Skeletal muscle tissue (tissue), 3 donors: ENCODE measurements at regions not wholly inside any gene's neighbourhood (a gene's known extent, or its start where the extent isn't known, plus 50 kb on each side); places are given as distances from the start of the nearest gene placed in this dataset.

Source experiments
- H3K27ac ChIP-seq: one replicate; pipeline ENCODE4 v1.7.0; 2013; ENCODE audit warnings: mild to moderate bottlenecking, low read depth, low read length, inconsistent platforms
- H3K27me3 ChIP-seq, 3 donors: one replicate each; pipeline ENCODE4 v1.7.0; 2013; ENCODE audit warnings: low read length in 3 of 3; ENCODE audit not compliant: control insufficient read depth in 3 of 3, insufficient read depth in 3 of 3
- H3K36me3 ChIP-seq, 3 donors: one replicate each; pipeline ENCODE4 v1.7.0; 2013; ENCODE audit warnings: low read length in 3 of 3; ENCODE audit not compliant: control insufficient read depth in 3 of 3, insufficient read depth in 3 of 3
- H3K4me1 ChIP-seq, 3 donors: one replicate each; pipeline ENCODE4 v1.7.0; 2013; ENCODE audit warnings: low read length in 3 of 3, mild to moderate bottlenecking in 3 of 3; ENCODE audit not compliant: control insufficient read depth in 3 of 3, insufficient read depth in 3 of 3
- H3K4me3 ChIP-seq, 3 donors: one replicate each; pipeline ENCODE4 v1.7.0; 2013; ENCODE audit warnings: low read length in 3 of 3
- H3K9ac ChIP-seq, 3 donors: one replicate each; pipeline ENCODE4 v1.7.0; 2013; ENCODE audit warnings: low read length in 3 of 3, mild to moderate bottlenecking in 3 of 3, moderate library complexity in 2 of 3, low read depth in 1 of 3
- H3K9me3 ChIP-seq, 3 donors: one replicate each; pipeline ENCODE4 v1.7.0; 2013; ENCODE audit warnings: low read length in 3 of 3; ENCODE audit not compliant: control insufficient read depth in 3 of 3
- donor health status: Osteomylitis.

DNA sequence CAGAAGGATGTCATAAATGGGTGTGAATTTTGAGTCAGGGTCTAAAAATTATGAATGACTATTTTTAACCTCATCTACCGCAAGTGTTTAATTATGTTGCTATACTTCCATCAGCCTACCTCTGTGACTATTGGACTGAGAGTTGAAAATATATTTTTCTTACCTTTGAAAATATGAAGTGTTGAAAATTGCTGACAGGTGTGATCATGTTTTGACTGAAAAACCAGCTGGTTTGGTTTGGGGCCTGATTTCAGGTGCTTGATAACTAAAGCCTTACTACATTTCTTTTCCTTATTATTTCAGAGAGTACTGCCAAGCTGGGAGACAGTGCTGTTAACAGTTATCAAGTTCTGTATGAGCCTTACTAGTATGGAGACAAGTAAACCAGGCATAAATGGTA, 107.2 kb upstream of the DUSP10 start:
- no peak overlapping the region for H3K27ac ChIP-seq

DNA sequence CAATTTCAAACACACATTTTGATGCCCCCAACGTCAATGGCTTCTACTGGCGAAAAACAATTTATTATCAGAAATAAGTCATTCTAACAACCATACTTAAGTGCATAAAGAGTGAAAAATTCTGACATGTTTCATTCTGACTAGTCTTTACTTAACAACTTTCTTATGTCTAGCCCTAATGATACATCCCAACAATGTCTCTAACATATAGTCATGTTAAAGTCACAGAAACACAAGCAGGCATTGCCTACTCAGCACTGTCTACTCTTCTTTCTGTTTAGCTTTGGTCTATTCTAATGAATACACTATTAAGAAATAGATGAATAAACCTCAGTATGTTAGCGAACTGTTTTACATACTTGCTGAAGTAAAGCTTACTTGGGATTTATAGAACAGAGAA, 105.8 kb upstream of the DUSP10 start:
- peaks cover 0 to 10% (median 5%) of the 10 kb centered on the region in 3 donors for H3K4me1 ChIP-seq
- H3K27me3 ChIP-seq = no peaks in the 10 kb centered on the region
- no peak overlapping the region for H3K9ac ChIP-seq
- no peaks in the 10 kb centered on the region for H3K36me3 ChIP-seq
- H3K27ac ChIP-seq = no peak overlapping the region
- H3K4me3 ChIP-seq = no peak overlapping the region
- H3K9me3 ChIP-seq = no peaks in the 10 kb centered on the region

More for the DNA sequence above, 107.2 kb upstream of the DUSP10 start:
- Histone ChIP-seq H3K36me3 (no peaks in the 10 kb centered on the region), H3K9me3 (no peaks in the 10 kb centered on the region), H3K9ac (no peak overlapping the region), H3K4me3 (no peak overlapping the region), H3K27me3 (no peaks in the 10 kb centered on the region), H3K4me1 (peaks cover 0 to 10% (median 5%) of the 10 kb centered on the region in 3 donors)

DNA sequence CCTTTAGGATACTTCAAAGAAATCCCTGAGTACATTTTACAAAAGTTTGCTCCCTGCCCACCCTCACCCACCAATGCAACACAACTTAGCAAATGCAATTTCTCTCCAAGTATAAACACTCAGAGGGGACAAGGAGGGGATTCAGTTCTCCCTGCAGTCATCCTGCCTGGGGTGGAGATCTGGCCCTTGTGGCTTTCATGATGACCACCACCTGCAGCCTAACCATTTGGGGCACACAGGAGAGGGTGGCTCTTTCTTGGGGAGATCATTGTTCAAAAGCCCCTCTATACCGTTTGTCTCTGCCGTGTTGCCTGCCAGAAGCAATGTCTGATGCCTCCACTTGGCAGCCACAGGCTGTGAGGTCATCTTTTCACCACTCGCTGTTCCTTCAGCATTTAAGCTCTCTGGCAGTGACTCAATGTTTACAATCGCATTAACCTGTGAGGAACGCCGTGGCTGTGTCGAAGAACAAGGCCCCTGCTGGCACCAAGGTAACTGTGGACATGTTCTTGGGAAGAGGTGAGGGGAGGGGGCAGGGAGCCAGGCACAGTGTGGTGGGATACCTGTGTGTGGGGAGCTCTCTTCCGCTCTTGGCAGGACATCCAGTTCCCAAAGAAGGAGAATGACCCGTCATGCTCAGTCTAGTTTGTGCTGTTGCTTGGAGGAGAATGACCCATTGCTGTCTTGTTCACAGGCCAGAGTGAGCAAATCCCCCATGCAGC, 103.9 kb upstream of the DUSP10 start:
- peaks cover 0 to 10% (median 5%) of the 10 kb centered on the region in 3 donors for H3K4me1 ChIP-seq
- H3K27ac ChIP-seq = no peak overlapping the region
- no peaks in the 10 kb centered on the region for H3K9me3 ChIP-seq
- no peaks in the 10 kb centered on the region for H3K27me3 ChIP-seq
- no peaks in the 10 kb centered on the region for H3K36me3 ChIP-seq
- H3K9ac ChIP-seq = no peak overlapping the region
- H3K4me3 ChIP-seq = peak overlapping the region in 1 of 3 donors; percentile 52

DNA sequence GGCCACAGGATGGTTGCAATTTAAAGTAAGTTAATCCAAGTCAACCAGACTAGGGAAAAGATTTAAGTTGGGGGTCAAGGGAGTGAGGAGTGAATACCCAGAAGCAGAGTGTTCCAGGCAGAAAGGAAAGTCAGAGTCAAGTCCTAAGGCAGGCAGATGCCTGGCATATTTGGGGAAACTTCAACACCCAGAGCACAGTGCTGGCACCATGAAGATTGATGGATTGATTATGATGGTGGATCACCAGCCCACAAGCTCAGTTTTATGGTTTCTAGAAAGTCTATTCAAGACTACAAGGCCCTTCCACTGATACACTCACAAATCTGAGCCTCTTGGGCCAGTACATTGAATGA, 100.1 kb upstream of the DUSP10 start:
- H3K4me3 ChIP-seq = no peak overlapping the region
- H3K27ac ChIP-seq = no peak overlapping the region
- H3K4me1 ChIP-seq = peaks cover 0 to 10% (median 5%) of the 10 kb centered on the region in 3 donors
- H3K9me3 ChIP-seq = no peaks in the 10 kb centered on the region
- H3K9ac ChIP-seq = no peak overlapping the region
- no peaks in the 10 kb centered on the region for H3K27me3 ChIP-seq
- H3K36me3 ChIP-seq = no peaks in the 10 kb centered on the region

DNA sequence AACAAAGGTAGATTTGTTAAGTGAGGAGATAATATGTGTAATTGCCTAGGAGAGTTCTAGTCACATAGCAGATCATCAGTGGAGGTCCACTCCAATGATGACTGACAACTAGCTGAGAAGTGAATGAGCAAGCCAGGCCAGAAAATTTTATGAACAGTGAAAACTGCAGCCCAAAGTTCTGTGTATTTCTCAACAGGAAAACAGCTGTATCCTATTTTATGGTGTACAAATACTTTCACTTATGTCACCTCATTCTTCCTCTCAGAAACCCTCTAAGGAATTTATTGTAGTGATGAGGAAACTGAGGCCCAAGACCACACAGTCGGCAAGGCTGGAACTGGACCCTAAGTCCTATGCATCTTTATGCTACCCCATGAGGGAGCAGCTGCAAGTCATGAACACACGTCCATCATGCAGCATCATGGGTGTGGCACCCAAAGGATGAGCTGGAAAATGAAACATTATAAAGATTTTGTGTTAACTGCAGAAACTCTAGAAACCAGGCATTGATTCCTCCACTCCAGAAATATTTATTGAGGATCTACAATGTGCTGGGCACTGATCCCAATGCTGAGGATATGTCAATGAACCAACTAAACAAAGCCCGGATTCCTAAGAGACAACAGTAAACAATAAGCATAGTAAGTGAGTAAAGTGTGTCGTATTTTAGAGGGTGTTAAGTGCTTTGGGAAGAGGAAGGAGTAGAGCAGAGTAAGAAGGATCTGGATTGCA, 99.5 kb upstream of the DUSP10 start:
- Histone ChIP-seq H3K9me3 (no peaks in the 10 kb centered on the region), H3K4me3 (no peak overlapping the region), H3K36me3 (no peaks in the 10 kb centered on the region), H3K9ac (no peak overlapping the region), H3K27ac (no peak overlapping the region), H3K27me3 (no peaks in the 10 kb centered on the region), H3K4me1 (peaks cover 0 to 9% (median 5%) of the 10 kb centered on the region in 3 donors)

DNA sequence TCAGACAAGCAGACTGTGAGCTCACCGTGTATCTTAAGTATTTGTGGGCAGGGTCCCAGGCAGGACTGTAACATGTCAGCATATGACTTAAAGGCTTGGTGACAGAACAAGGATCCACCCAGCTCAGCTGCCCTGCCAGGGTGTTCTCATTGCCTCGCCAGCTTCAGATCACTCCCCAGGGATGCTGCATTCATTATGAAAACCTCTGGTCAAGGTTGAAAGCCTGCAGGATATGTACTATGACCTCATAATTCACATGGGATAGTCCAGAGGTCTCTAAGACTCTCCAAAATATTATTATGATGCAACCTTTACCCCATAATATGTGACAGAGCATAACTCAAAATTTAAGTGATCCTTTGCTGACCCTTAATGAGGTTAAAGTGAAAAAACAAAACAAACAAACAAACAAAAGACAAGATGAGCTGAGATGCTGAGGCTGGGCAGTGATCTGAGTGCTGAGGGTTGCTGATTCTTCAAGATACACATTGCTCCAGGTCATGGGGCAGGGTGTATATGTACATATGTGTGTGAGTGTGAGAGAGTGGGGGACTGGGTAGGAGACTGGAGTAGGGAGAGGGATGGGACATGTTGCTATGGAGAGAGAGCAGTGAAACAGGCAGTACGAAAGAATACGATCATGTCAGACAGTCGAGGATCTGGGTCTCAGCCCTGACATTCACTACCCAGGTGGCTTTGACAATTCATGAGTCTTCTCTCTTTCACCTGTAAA, 98.8 kb upstream of the DUSP10 start:
- Histone ChIP-seq H3K4me1 (peaks cover 0 to 2% (median 0%) of the 10 kb centered on the region in 3 donors), H3K27me3 (no peaks in the 10 kb centered on the region), H3K4me3 (no peak overlapping the region), H3K9ac (no peak overlapping the region), H3K27ac (no peak overlapping the region), H3K9me3 (no peaks in the 10 kb centered on the region), H3K36me3 (no peaks in the 10 kb centered on the region)

DNA sequence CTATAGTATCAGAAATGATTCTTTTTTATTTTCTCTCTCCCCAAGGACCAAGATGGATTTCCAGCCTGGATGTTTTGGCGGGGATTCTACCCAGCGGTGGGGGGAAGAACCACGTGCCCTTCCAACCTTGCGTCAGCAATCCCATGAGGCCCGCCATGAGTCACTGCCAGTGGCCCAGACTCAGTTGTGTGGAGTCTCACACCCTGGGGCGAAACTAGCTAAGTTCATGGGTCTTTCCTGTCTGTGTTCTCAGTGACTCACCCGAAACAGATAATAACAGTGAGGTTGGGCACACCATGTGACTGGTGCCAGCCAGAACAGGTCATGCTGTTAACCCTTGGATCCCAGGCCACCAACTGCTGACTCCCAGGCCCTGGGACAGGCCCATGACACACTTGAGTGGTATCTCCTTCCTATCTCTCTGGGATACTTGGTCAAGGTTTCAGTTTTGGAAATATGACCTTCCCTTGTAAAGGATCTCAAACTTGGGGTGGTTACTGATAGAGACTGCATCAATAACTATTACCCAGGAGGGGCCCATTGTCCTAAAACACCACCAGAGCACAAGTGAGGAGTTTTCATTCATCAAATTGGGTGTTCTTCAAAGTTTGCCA, 98.0 kb upstream of the DUSP10 start:
- no peak overlapping the region for H3K4me3 ChIP-seq
- no peaks in the 10 kb centered on the region for H3K27me3 ChIP-seq
- H3K4me1 ChIP-seq = no peaks in the 10 kb centered on the region
- H3K27ac ChIP-seq = no peak overlapping the region
- H3K9ac ChIP-seq = no peak overlapping the region
- H3K9me3 ChIP-seq = no peaks in the 10 kb centered on the region
- no peaks in the 10 kb centered on the region for H3K36me3 ChIP-seq

DNA sequence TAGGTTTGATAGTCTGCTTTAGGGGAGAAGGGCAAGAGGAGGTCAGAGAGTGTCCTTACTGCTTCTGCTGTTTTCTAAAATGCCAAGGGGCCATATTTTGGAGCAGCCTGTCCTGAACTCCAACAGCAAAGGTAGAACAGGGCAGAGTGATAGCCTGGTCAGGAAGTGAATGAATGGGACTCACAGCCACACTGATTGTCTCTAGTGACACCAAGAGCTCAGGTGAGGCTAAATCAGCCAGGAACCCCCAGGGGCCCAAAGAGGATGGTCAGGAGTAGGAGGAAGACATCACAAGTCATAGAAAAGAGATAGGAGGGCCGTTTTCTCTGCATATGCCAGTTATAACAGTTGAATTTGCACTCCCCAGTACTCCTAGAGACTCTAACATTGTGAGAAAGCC, 97.4 kb upstream of the DUSP10 start:
- H3K27ac ChIP-seq = no peak overlapping the region
- no peak overlapping the region for H3K9ac ChIP-seq
- no peaks in the 10 kb centered on the region for H3K27me3 ChIP-seq
- no peak overlapping the region for H3K4me3 ChIP-seq
- no peaks in the 10 kb centered on the region for H3K4me1 ChIP-seq
- no peaks in the 10 kb centered on the region for H3K9me3 ChIP-seq
- H3K36me3 ChIP-seq = no peaks in the 10 kb centered on the region

DNA sequence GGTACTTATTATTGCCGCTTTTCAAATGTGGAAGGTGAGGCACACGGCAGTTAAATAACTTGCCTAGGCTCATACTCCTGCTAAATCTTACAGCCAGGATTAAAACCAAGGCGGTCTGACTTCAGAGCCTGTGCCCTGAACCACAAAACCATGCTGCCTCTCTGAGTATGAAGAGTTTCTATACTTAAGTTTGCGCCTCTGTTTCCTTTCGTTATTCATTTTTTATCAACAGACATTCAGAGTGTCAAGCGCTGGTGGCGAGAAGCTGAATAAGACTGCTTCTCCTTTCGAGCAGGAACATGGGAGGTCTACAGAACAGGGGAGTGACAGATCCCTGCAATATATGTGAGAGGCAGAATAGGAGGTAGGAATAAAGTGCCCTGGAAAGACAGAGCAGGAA, 96.0 kb upstream of the DUSP10 start:
- Histone ChIP-seq H3K9me3 (no peaks in the 10 kb centered on the region), H3K36me3 (no peaks in the 10 kb centered on the region), H3K9ac (no peak overlapping the region), H3K4me3 (no peak overlapping the region), H3K27ac (no peak overlapping the region), H3K4me1 (no peaks in the 10 kb centered on the region), H3K27me3 (no peaks in the 10 kb centered on the region)
